ENCODE measurements at regions not wholly inside any gene's neighbourhood (a gene's known extent, or its start where the extent isn't known, plus 50 kb on each side); places are given as distances from the start of the nearest gene placed in this dataset.

DNA sequence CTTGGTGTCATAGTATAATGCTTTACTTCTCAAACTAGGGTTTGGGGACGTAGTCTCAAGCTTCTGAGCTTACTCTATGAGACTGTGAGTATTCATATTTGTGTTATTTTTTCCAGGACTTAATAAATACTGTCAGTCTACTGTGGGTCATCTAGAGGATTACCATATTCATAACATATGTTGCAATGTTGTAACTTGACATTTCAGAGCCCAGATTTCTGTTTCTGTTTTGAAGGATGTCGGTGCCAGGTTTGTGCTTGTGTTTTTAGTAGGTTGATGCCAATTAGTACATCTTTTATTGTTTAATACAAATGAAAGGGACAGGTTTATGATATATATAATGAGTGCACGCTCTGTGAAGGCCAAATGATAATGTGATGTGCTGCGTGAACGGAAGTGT is 69.6 kb downstream of the SPANXN4 start:
- Histone ChIP-seq H3K27me3 (replicated peaks in 1 of 4; ENCODE audit: control insufficient read depth in 3 of 4, extremely low read depth in 1 of 4, insufficient read depth in 3 of 4, low read length in 3 of 4) (no peaks in the 10 kb centered on the region), H2BK12ac (ENCODE audit: low read depth, low read length) (no peak overlapping the region), H3K18ac (ENCODE audit: extremely low read depth, low read length) (no peak overlapping the region), H3K23ac (ENCODE audit: insufficient read length) (no peak overlapping the region), H4K5ac (ENCODE audit: insufficient read length, low read depth, low read length) (no peak overlapping the region), H3K4me2 (ENCODE audit: insufficient read depth in 1 of 2, low read depth in 2 of 2, low read length in 2 of 2) (no peak overlapping the region), H2BK120ac (replicated peaks; ENCODE audit: low read depth, low read length) (no peak overlapping the region), H2BK15ac (ENCODE audit: low read length) (no peak overlapping the region), H3K23me2 (ENCODE audit: low read depth, low read length) (no peaks in the 10 kb centered on the region), H2BK20ac (ENCODE audit: low read length) (no peak overlapping the region), H4K20me1 (replicated peaks in 1 of 2; ENCODE audit: control insufficient read depth in 1 of 2, insufficient read depth in 2 of 2, low read length in 2 of 2) (no peaks in the 10 kb centered on the region), H3K4me3 (ENCODE audit: extremely low read depth in 1 of 4, insufficient read depth in 2 of 4, low read depth in 3 of 4, low read length in 4 of 4) (no peak overlapping the region), H3K14ac (ENCODE audit: insufficient read length) (no peak overlapping the region), H3K79me1 (ENCODE audit: low read depth, low read length) (no peaks in the 10 kb centered on the region), H3K4ac (replicated peaks; ENCODE audit: insufficient read length, low read depth, low read length) (no peak overlapping the region), H2AFZ (ENCODE audit: low read length) (no peak overlapping the region), H3K56ac (replicated peaks; ENCODE audit: insufficient read length, low read depth, low read length) (no peak overlapping the region), H3K9ac (replicated peaks in 1 of 4; ENCODE audit: extremely low read depth in 1 of 4, low read depth in 3 of 4, low read length in 3 of 4) (no peak overlapping the region), H4K91ac (replicated peaks; ENCODE audit: insufficient read length, low read length) (no peak overlapping the region), H3K27ac (ENCODE audit: low read depth, low read length) (no peak overlapping the region), H4K8ac (ENCODE audit: extremely low read depth, insufficient read depth, low read length) (no peak overlapping the region), H3K36me3 (ENCODE audit: control insufficient read depth in 2 of 4, insufficient read depth in 4 of 4, low read length in 3 of 4) (no peaks in the 10 kb centered on the region), H2BK5ac (ENCODE audit: low read depth, low read length) (no peak overlapping the region), H3K4me1 (replicated peaks in 1 of 4; ENCODE audit: control insufficient read depth in 3 of 4, insufficient read depth in 4 of 4, low read length in 3 of 4) (no peaks in the 10 kb centered on the region), H3K79me2 (ENCODE audit: control insufficient read depth in 1 of 2, insufficient read depth in 2 of 2, low read length in 2 of 2) (no peaks in the 10 kb centered on the region), H3K9me3 (ENCODE audit: insufficient read depth in 2 of 2, low read depth in 1 of 2, low read length in 1 of 2) (no peaks in the 10 kb centered on the region), H2AK5ac (ENCODE audit: low read depth, low read length) (no peak overlapping the region)
- DNase-seq (ENCODE audit: low read depth in 1 of 2, low spot score in 2 of 2) (no peak), FAIRE-seq (no peak)
- 93% methylated on average over 5 of the region's 5 CpGs; no CpG with 5 or more reads in 1 of the 2 experiments for WGBS, 2 experiments (ENCODE audit: extremely low coverage in 1 of 2, insufficient coverage in 1 of 2, insufficient read length in 1 of 2, insufficient replicate concordance in 2 of 2, low coverage in 1 of 2, low lambda C conversion rate in 2 of 2, missing lambda C conversion rate in 1 of 2)
- POLR2A ChIA-PET (ENCODE audit: partially characterized antibody): no interaction called here
- CTCF ChIA-PET (ENCODE audit: partially characterized antibody): no interaction called here
- no peak for TF ChIP-seq SIRT6 (IDR thresholded peaks at IDR 0.05; ENCODE audit: low read length)
- TF ChIP-seq PHF8 (conservative IDR thresholded peaks at IDR 0.05; ENCODE audit: low read depth, low read length): no peak
- TF ChIP-seq SUZ12 (IDR thresholded peaks at IDR 0.05; ENCODE audit: low read length): no peak
- TF ChIP-seq, protein P1, sequence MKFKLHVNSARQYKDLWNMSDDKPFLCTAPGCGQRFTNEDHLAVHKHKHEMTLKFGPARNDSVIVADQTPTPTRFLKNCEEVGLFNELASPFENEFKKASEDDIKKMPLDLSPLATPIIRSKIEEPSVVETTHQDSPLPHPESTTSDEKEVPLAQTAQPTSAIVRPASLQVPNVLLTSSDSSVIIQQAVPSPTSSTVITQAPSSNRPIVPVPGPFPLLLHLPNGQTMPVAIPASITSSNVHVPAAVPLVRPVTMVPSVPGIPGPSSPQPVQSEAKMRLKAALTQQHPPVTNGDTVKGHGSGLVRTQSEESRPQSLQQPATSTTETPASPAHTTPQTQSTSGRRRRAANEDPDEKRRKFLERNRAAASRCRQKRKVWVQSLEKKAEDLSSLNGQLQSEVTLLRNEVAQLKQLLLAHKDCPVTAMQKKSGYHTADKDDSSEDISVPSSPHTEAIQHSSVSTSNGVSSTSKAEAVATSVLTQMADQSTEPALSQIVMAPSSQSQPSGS (IDR thresholded peaks at IDR 0.05; ENCODE audit: low read length): no peak
- TF ChIP-seq SP4 (IDR thresholded peaks at IDR 0.05; ENCODE audit: low read length): no peak
- TF ChIP-seq TEAD4 (IDR thresholded peaks at IDR 0.05; ENCODE audit: low read depth, low read length): no peak
- TF ChIP-seq USF2 (IDR thresholded peaks at IDR 0.05; ENCODE audit: low read length): no peak
- TF ChIP-seq HDAC6 (IDR thresholded peaks at IDR 0.05; ENCODE audit: low read depth, low read length): no peak
- no peak for TF ChIP-seq YY1 (IDR thresholded peaks at IDR 0.05; ENCODE audit: low read depth, low read length)
- TF ChIP-seq POLR2AphosphoS5 (IDR thresholded peaks at IDR 0.05; ENCODE audit: low read depth, low read length): no peak

All from H1 (cell line).